ENCODE measurements at regions not wholly inside any gene's neighbourhood (a gene's known extent, or its start where the extent isn't known, plus 50 kb on each side); places are given as distances from the start of the nearest gene placed in this dataset.
"Not testable (repeated sequence)": the region's sequence is repeated elsewhere in the genome, so short reads cannot be mapped to it uniquely, and the experiment has no call there.

DNA sequence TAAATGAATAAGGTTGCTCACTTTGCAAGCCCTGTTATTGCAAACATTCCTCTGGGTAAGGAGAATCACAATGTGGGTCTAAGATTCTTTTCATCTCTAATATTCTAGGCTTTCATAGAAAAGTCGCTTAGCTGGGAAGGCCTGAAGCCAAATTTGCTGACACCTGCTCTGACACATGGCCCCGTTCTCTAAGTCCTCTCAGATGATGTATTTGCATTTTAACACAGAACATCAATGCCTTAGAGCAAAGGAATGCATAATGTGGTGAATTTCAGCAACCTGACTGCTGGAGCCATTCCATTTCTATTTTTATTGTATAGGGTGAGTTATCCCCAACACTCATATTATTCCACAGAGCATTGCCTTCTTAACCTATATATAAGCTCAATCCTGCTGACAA is 682.1 kb upstream of the NRP1 start:
- TF ChIP-seq, protein P1, sequence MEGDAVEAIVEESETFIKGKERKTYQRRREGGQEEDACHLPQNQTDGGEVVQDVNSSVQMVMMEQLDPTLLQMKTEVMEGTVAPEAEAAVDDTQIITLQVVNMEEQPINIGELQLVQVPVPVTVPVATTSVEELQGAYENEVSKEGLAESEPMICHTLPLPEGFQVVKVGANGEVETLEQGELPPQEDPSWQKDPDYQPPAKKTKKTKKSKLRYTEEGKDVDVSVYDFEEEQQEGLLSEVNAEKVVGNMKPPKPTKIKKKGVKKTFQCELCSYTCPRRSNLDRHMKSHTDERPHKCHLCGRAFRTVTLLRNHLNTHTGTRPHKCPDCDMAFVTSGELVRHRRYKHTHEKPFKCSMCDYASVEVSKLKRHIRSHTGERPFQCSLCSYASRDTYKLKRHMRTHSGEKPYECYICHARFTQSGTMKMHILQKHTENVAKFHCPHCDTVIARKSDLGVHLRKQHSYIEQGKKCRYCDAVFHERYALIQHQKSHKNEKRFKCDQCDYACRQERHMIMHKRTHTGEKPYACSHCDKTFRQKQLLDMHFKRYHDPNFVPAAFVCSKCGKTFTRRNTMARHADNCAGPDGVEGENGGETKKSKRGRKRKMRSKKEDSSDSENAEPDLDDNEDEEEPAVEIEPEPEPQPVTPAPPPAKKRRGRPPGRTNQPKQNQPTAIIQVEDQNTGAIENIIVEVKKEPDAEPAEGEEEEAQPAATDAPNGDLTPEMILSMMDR (IDR thresholded peaks at IDR 0.05; ENCODE audit: low read depth, low read length, missing control alignments) = no peak
- no peak for DNase-seq (ENCODE audit: extremely low read depth, low read depth)
- H3K4me3 ChIP-seq (replicated peaks; ENCODE audit: low read depth, low read length) = no peak overlapping the region

DNA sequence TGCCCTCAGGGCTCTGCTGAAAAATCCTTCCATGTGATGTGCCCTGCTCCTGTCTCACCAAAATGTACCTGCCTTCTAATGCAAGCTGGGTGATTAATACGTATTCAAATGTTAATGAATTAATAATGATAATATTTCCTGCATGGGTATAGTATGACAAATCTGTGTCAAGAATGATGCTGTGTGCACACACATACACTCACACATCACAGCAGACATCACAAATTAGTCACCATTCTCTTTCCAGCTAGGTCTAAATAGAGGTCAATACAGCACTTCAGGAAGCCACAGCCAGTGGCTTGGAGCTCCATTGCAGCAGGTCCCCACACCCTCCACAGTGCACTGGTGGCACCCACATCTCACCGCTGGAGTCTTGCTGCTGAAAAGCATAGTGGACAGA is 681.2 kb upstream of the NRP1 start:
- H3K4me3 ChIP-seq (replicated peaks; ENCODE audit: low read depth, low read length) = no peak overlapping the region
- no peak for DNase-seq (ENCODE audit: extremely low read depth, low read depth)
- TF ChIP-seq, protein P1 (IDR thresholded peaks at IDR 0.05; ENCODE audit: low read depth, low read length, missing control alignments) = no peak

DNA sequence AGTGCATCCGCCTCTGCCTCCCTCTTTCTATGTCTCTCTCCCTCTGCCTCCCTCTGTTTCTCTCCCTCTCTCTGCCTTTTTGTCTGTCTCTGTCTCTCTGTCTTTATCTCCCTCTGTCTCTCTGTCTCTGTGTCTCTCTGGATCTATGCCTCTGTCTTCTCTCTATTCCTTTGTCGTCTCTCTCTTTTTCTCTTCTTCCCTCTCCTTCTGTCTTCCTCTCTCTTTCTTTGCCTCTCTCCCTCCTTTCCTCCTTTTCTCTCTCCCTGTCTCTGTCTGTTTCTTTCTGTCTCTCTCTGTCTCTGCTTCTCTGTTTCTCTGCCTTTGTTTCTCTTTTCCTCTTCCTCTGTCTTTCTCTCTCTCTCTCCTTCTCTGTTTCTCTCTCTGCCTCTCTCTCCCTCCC is 678.8 kb upstream of the NRP1 start:
- TF ChIP-seq, protein P1 (IDR thresholded peaks at IDR 0.05; ENCODE audit: low read depth, low read length, missing control alignments) = no peak
- no peak for DNase-seq (ENCODE audit: extremely low read depth, low read depth)
- no peak overlapping the region for H3K4me3 ChIP-seq (replicated peaks; ENCODE audit: low read depth, low read length)

DNA sequence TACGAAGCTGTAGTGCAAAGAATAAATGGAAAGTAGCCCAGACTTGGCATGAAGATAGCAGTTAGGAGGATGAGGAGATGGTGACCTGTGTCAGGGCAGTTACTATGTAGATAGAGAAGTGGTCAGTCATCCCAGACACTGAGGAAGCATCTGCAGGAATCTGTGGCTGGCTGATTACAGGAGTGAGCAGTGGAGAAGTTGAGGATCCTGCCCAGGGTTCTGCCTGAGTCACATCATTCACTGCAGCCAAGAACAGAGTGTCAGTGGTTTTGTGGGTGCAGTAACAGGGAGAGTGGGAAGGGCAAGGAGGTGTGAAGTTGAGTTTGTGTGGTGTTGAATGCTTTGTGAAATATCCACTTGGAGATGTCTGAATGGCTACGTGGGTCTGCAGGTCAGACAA is 676.4 kb upstream of the NRP1 start:
- TF ChIP-seq, protein P1 (IDR thresholded peaks at IDR 0.05; ENCODE audit: low read depth, low read length, missing control alignments) = no peak
- H3K4me3 ChIP-seq (replicated peaks; ENCODE audit: low read depth, low read length) = no peak overlapping the region
- DNase-seq (ENCODE audit: extremely low read depth, low read depth) = no peak

DNA sequence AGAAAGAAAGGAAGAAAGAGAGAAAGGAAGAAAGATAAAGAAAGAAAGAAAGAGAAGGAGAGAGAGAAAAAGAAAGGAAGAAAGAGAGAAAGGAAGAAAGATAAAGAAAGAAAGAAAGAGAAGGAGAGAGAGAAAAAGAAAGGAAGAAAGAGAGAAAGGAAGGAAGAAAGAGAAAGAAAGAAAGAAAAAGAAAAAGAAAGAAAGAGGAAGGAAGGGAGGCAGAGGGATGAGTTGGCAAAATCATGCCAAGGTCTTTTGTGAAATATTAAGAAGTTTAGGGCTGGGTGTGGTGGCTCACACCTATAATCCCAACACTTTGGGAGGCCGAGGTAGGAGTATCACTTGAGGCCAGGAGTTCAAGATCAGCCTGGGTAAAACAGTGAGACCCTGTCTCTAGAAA is 675.8 kb upstream of the NRP1 start:
- H3K4me3 ChIP-seq (replicated peaks; ENCODE audit: low read depth, low read length); DNase-seq (ENCODE audit: extremely low read depth, low read depth): not testable (repeated sequence)

DNA sequence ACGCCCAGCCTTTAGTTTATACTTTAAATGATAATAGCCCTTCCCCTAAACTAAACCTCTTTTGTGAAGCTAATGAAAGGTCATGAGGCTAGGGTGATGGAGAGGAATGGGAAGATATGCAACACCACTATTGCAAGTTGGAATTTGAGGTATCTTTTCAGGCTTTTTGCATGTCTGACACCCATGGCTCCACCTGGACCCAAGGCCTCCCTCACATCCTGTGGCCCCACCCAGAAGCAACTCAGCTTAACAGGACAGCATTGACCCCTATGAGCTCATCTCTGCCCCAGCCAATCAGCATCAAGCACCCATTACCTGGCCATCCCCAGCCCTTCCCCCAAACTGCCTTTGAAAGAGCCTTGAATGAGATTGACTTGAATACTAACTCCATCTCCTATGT is 674.2 kb upstream of the NRP1 start:
- no peak overlapping the region for H3K4me3 ChIP-seq (replicated peaks; ENCODE audit: low read depth, low read length)
- TF ChIP-seq, protein P1 (IDR thresholded peaks at IDR 0.05; ENCODE audit: low read depth, low read length, missing control alignments) = no peak
- no peak for DNase-seq (ENCODE audit: extremely low read depth, low read depth)

DNA sequence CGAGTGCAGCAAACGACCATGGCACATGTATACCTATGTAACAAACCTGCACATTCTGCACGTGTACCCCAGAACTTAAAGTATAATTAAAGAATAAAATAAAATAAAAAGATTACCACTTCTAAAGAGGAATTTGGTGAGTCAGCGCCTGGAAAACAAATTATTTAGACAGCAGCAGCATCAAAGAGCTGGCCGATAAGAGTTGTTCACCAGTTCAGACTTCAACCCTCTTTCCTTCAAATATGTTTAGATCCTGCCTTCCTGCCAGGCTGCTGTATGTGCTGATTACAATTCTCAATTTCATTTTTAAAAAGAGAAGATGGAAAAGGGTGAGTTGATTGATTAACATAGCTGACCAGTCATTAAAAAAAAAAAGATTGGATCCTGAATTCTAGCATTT is 672.0 kb upstream of the NRP1 start:
- H3K4me3 ChIP-seq (replicated peaks; ENCODE audit: low read depth, low read length) = no peak overlapping the region
- TF ChIP-seq, protein P1 (IDR thresholded peaks at IDR 0.05; ENCODE audit: low read depth, low read length, missing control alignments) = no peak
- no peak for DNase-seq (ENCODE audit: extremely low read depth, low read depth)
